Pancreas (tissue), 10 donors: ENCODE measurements at regions not wholly inside any gene's neighbourhood (a gene's known extent, or its start where the extent isn't known, plus 50 kb on each side); places are given as distances from the start of the nearest gene placed in this dataset.
"Not testable (repeated sequence)": the region's sequence is repeated elsewhere in the genome, so short reads cannot be mapped to it uniquely, and the experiment has no call there.

Experiments
- ATAC-seq, 4 donors: fragments of 200-7000 bp; cut with Tn5 transposase; one replicate each; pipeline versions ENCODE4 v1.8.0 to v1.9.1; 2020; ENCODE audit warnings: mild to moderate bottlenecking in 4 of 4, moderate library complexity in 4 of 4
- DNase-seq, 6 donors: peaks; one replicate each; pipeline ENCODE4 v3.0.0-alpha.2; 2020
- FAIRE-seq: peaks from 2 replicates; lab custom pipeline; 2012; peaks lifted over from hg19 to GRCh38; lab: Jason Lieb, UNC
- H3K27ac ChIP-seq, 4 donors: fragments of 200-600 bp; sonication (generic); 1 replicate in 3 of 4; 2 replicates in 1 of 4; pipeline versions ENCODE4 v1.5.0 to v1.8.0; 2020
- H3K27me3 ChIP-seq, 4 donors: fragments of 200-600 bp; one replicate each; pipeline ENCODE4 v1.8.0; 2021
- H3K36me3 ChIP-seq, 3 donors: fragments of 200-600 bp; sonication (generic) in 1 of 3; one replicate each; pipeline versions ENCODE4 v1.5.0 to v1.8.0; 2020 to 2021
- H3K4me1 ChIP-seq, 3 donors: fragments of 200-600 bp; one replicate each; pipeline ENCODE4 v1.8.0; 2021
- H3K4me3 ChIP-seq, 4 donors: fragments of 200-600 bp; sonication (generic) in 2 of 4; one replicate each; pipeline versions ENCODE4 v1.5.0 to v1.8.0; 2020 to 2021
- H3K9me3 ChIP-seq, 4 donors: fragments of 200-600 bp; one replicate each; pipeline ENCODE4 v1.8.0; 2021
- CTCF ChIP-seq, 4 donors: fragments of 200-600 bp; sonication (generic) in 3 of 4; IDR thresholded peaks; one replicate each; pipeline versions ENCODE4 v1.5.0 to v1.8.0; 2021; ENCODE audit warnings: antibody characterized with exemption in 4 of 4
- WGBS, 2 donors: extraction: QIAGEN DNeasy Blood & Tissue Kit; methylation state at CpG; one replicate each; pipeline ENCODE4 v1.1.7; 2013; 5-methylcytosine and 5-hydroxymethylcytosine counted together
- intact Hi-C, 3 donors: fragments of 100-400 bp; cut with DNase I; formaldehyde crosslinking; loops; one replicate each; pipeline versions ENCODE4 v1.11.1 to v1.14.2; 2022
- donor health status: healthy with polysubstance abuse.
- donor health status: DM: no; HTN: no; CAD: no; lungs with moderate emphysema.
- donor health status: DM: no; HTN: no; CAD: no.
- donor health status: control.
- donor health status: control.
- donor health status: Bipolar disorder and iron deficiency.
- donor health status: DM: yes; HTN: yes; CAD: no.
- donor health status: DM: no; HTN: no; CAD: no.
- donor health status: DM: no; HTN: no; CAD: no.
- donor health status: DM: yes; HTN: yes; CAD: no.

DNA sequence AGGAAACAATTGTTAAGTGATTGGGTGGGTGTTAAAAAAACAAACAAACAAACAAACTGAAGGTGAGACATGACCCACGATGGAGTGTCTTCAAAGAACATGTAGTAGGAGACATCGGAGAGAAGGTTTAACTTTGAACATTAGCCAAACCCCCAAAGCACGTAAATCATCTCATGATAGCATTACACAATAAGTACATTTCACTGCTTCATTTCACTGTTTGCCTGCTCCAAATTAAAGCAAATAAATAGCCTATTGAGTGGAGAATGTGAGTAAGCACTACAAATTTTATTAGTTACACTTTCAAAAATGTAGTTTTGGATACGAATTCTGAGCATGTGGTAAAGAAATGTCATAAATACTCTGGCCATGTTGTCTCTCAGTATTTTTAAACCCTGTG lies 287.0 kb downstream of the SI start:
- no peak for TF ChIP-seq CTCF (IDR thresholded peaks at IDR 0.05)
- H3K9me3 ChIP-seq: no peaks in the 10 kb centered on the region
- H3K4me3 ChIP-seq: no peak overlapping the region
- intact Hi-C loops: no loop called here
- DNase-seq (no peak), FAIRE-seq (no peak), ATAC-seq (no peak)
- H3K27me3 ChIP-seq: no peaks in the 10 kb centered on the region
- 63 to 69% methylated on average over 4 of the region's 4 CpGs for WGBS, 2 donors
- H3K36me3 ChIP-seq: no peaks in the 10 kb centered on the region
- H3K4me1 ChIP-seq: no peaks in the 10 kb centered on the region
- H3K27ac ChIP-seq: no peak overlapping the region

- intact Hi-C loops, H3K27ac ChIP-seq, FAIRE-seq, ATAC-seq, H3K9me3 ChIP-seq, H3K4me1 ChIP-seq, H3K36me3 ChIP-seq, H3K27me3 ChIP-seq, H3K4me3 ChIP-seq: not testable (repeated sequence)
- peak in 2 of 6 donors; percentile 6 to 53 for DNase-seq
- WGBS, 2 donors: 92 to 96% methylated on average over 17 to 21 of the region's 21 CpGs
Measured at GRCh38 chr3:164784407-164784806, 293.9 kb downstream of the SI start.

- Histone ChIP-seq H3K4me3 (no peak overlapping the region), H3K4me1 (no peaks in the 10 kb centered on the region), H3K27me3 (no peaks in the 10 kb centered on the region), H3K9me3 (no peaks in the 10 kb centered on the region), H3K36me3 (no peaks in the 10 kb centered on the region), H3K27ac (no peak overlapping the region)
- ATAC-seq (no peak), FAIRE-seq (no peak), DNase-seq (no peak)
- TF ChIP-seq CTCF (IDR thresholded peaks at IDR 0.05): no peak
- intact Hi-C loops: no loop called here
Measured at GRCh38 chr3:164781755-164782154, 296.5 kb downstream of the SI start.

- no peaks in the 10 kb centered on the region for H3K27me3 ChIP-seq
- H3K36me3 ChIP-seq: no peaks in the 10 kb centered on the region
- FAIRE-seq (no peak), ATAC-seq (peak in 3 of 4 donors; percentile 36 to 63 (median 47)), DNase-seq (no peak)
- peaks cover 0 to 3% (median 0%) of the 10 kb centered on the region in 4 donors for H3K9me3 ChIP-seq
- TF ChIP-seq CTCF (IDR thresholded peaks at IDR 0.05): no peak
- intact Hi-C loops: no loop called here
- no peak overlapping the region for H3K27ac ChIP-seq
- no peaks in the 10 kb centered on the region for H3K4me1 ChIP-seq
- 7 to 12% methylated on average over 4 of the region's 4 CpGs for WGBS, 2 donors
- no peak overlapping the region for H3K4me3 ChIP-seq
Measured at GRCh38 chr3:164779816-164780215, 298.5 kb downstream of the SI start.

DNA sequence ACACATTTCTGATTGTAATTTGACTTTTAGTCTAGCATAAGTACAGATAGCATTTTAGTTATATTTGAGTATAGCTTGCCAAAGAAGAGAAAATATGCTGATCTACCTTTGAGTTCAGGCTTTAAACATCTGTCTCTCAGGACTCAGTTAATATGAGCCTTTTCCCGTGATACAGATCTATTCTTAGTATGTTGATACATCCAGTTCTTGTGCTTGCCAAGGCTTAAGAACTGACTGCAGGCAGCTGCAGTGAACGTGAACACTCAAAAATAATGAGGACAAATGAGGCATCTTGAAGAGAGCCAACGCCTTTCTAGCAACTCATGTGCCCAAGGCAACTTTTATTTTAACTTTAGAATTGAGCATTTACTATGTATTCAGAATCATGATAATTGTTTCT lies 325.5 kb downstream of the SI start:
- FAIRE-seq: no peak
- intact Hi-C loops: no loop called here
- no peak for ATAC-seq
- Histone ChIP-seq H3K9me3 (no peaks in the 10 kb centered on the region), H3K4me1 (no peaks in the 10 kb centered on the region), H3K27ac (no peak overlapping the region), H3K4me3 (no peak overlapping the region), H3K36me3 (no peaks in the 10 kb centered on the region), H3K27me3 (no peaks in the 10 kb centered on the region)
- TF ChIP-seq CTCF (IDR thresholded peaks at IDR 0.05): no peak
- WGBS, 2 donors: 54 to 58% methylated on average over 3 of the region's 3 CpGs
- DNase-seq: no peak

DNA sequence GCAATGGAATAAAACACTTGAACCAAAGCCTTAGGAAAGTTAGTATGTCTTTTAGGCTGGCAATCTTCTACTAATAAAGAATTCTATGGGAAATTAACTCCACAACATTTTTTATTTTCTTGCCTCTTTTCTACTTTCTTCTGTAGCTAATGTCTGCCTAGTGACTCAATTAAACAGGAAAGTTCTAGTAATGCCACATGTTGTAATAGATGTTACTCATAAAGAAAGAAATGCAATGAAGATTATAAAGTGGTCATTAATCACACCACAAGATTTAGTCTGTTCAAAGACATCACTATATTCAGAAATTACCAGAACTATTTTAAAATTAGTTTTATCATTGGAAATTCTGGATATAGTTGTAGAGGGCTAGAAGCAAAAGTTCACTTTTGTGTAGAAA lies 329.7 kb downstream of the SI start:
- Histone ChIP-seq H3K4me1 (no peaks in the 10 kb centered on the region), H3K36me3 (no peaks in the 10 kb centered on the region), H3K27ac (no peak overlapping the region), H3K27me3 (no peaks in the 10 kb centered on the region), H3K9me3 (no peaks in the 10 kb centered on the region), H3K4me3 (no peak overlapping the region)
- intact Hi-C loops: no loop called here
- no peak for FAIRE-seq
- no peak for TF ChIP-seq CTCF (IDR thresholded peaks at IDR 0.05)
- ATAC-seq: no peak
- DNase-seq: no peak
